Ishikawa (cell line): ENCODE measurements at regions not wholly inside any gene's neighbourhood (a gene's known extent, or its start where the extent isn't known, plus 50 kb on each side); places are given as distances from the start of the nearest gene placed in this dataset.

ENCODE experiments used
- CEBPB ChIP-seq: IDR thresholded peaks from 2 replicates; pipeline ENCODE4 v1.6.1; 2012
- CREB1 ChIP-seq: IDR thresholded peaks from 2 replicates; pipeline ENCODE4 v1.6.1; 2012; ENCODE audit warnings: low read depth
- EGR1 ChIP-seq: IDR thresholded peaks from 2 replicates; pipeline ENCODE4 v1.6.1; 2012
- EP300 ChIP-seq: IDR thresholded peaks from 2 replicates; pipeline ENCODE4 v1.6.1; 2012; ENCODE audit warnings: borderline replicate concordance
- FOXM1 ChIP-seq: IDR thresholded peaks from 2 replicates; pipeline ENCODE4 v1.6.1; 2012; ENCODE audit warnings: low read depth, borderline replicate concordance
- MAX ChIP-seq: IDR thresholded peaks from 2 replicates; pipeline ENCODE4 v1.6.1; 2012
- NFIC ChIP-seq: IDR thresholded peaks from 2 replicates; pipeline ENCODE4 v1.6.1; 2012
- RAD21 ChIP-seq: IDR thresholded peaks from 2 replicates; pipeline ENCODE4 v1.6.1; 2012; ENCODE audit warnings: low read depth
- REST ChIP-seq: IDR thresholded peaks from 2 replicates; pipeline ENCODE4 v1.6.1; 2012; ENCODE audit warnings: low read depth, mild to moderate bottlenecking
- TAF1 ChIP-seq: IDR thresholded peaks from 2 replicates; pipeline ENCODE4 v1.6.1; 2012; ENCODE audit warnings: low read depth, mild to moderate bottlenecking
- TCF12 ChIP-seq: IDR thresholded peaks from 2 replicates; pipeline ENCODE4 v1.6.1; 2012; ENCODE audit warnings: low read depth
- TEAD4 ChIP-seq: IDR thresholded peaks from 2 replicates; pipeline ENCODE4 v1.6.1; 2012
- USF1 ChIP-seq: IDR thresholded peaks from 2 replicates; pipeline ENCODE4 v1.6.1; 2012
- YY1 ChIP-seq: IDR thresholded peaks from 2 replicates; pipeline ENCODE4 v1.6.1; 2012; ENCODE audit warnings: low read depth
- ZBTB7A ChIP-seq: IDR thresholded peaks from 2 replicates; pipeline ENCODE4 v1.6.1; 2012; ENCODE audit warnings: low read depth

- no peak for TF ChIP-seq USF1
- TF ChIP-seq NFIC, result no peak
- no peak for TF ChIP-seq CEBPB
- no peak for TF ChIP-seq TCF12
- TF ChIP-seq CREB1, result no peak
- TF ChIP-seq TEAD4, result no peak
- TF ChIP-seq REST, result no peak
- TF ChIP-seq EGR1, result no peak
- no peak for TF ChIP-seq YY1
- no peak for TF ChIP-seq FOXM1
- TF ChIP-seq RAD21, result no peak
- TF ChIP-seq MAX, result no peak
- TF ChIP-seq ZBTB7A, result no peak
Measured at GRCh38 chr22:27219036-27219435, 561.6 kb downstream of the MIAT start.

DNA sequence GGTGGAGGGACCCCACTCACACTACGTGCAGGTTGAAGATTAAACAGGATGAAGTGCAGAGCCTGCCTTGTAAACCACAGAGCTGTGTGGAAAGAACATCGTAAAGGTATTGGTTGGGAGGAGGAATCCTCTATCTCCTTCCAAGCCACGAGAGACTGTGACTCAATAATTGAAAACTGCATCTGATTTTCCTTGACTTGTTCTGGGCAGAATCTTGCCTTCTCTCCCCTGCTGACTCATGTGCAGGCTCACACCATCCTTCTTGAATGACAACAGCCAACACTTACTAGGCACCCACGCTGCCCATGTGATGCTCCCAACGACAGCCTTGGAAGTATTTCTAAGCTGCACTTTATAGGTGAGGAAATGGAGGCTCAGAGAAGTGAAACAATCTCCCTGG, 563.0 kb downstream of the MIAT start:
- TF ChIP-seq CREB1, result no peak
- no peak for TF ChIP-seq RAD21
- no peak for TF ChIP-seq MAX

- no peak for TF ChIP-seq CREB1
- TF ChIP-seq YY1, result no peak
- TF ChIP-seq NFIC, result no peak
- no peak for TF ChIP-seq EP300
- TF ChIP-seq TAF1, result no peak
- TF ChIP-seq TEAD4, result no peak
- TF ChIP-seq EGR1, result no peak
Measured at GRCh38 chr22:27222178-27222577, 564.8 kb downstream of the MIAT start.

- TF ChIP-seq EGR1, result no peak
- no peak for TF ChIP-seq ZBTB7A
- no peak for TF ChIP-seq MAX
- no peak for TF ChIP-seq EP300
- TF ChIP-seq TAF1, result no peak
- no peak for TF ChIP-seq RAD21
- TF ChIP-seq NFIC, result no peak
- TF ChIP-seq TCF12, result no peak
- TF ChIP-seq CEBPB, result no peak
- no peak for TF ChIP-seq USF1
- no peak for TF ChIP-seq FOXM1
- TF ChIP-seq TEAD4, result no peak
Measured at GRCh38 chr22:27223317-27224177, 566.2 kb downstream of the MIAT start.

DNA sequence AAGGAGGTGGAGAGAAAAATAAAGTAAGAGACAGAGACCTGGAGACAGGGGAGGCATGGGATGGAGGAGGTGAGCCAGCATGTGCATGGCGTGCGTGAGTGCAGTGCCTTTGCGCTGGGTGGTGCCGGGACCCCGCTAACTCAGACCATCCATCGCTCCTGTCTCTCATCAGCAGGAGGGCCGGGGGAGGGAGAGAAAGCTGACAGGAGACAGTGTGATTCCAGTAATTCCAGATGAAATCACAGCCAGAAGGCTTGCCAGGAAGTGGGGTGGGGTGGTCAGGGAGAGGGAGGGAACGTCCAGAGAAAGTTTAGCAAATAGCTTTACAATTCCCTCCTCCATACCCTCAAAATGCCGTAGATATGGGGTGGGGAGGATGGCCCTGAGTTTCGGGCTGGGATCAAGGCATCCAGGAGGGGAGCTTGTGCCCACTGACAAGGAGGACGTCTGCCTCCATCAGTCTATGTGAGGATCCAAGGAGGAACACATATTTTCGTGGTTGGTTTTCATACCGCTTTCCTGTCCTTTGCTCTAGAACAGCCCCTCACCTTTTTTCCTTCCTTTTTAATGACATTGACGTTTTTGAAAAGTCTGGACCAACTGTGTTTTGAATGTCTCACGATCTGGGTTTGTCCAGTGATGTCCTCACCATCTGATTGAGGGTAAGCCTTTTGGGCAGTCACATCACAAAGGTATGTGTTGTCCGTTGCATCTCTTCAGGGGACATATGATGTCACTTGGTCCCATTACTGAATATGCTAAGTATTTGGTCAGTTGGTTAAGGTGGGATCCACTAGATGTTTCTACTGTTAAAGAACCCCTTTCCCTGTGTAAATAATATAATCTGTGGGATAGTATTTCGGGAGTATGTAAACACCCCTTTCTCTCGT, 567.3 kb downstream of the MIAT start:
- TF ChIP-seq RAD21, result no peak
- TF ChIP-seq USF1, result no peak
- no peak for TF ChIP-seq EP300
- TF ChIP-seq EGR1, result no peak
- no peak for TF ChIP-seq REST
- TF ChIP-seq FOXM1, result no peak
- TF ChIP-seq TCF12, result no peak
- no peak for TF ChIP-seq CREB1
- TF ChIP-seq CEBPB, result no peak
- no peak for TF ChIP-seq TAF1
- no peak for TF ChIP-seq NFIC
- TF ChIP-seq ZBTB7A, result no peak
- no peak for TF ChIP-seq TEAD4
